ENCODE measurements at regions not wholly inside any gene's neighbourhood (a gene's known extent, or its start where the extent isn't known, plus 50 kb on each side); places are given as distances from the start of the nearest gene placed in this dataset.

GRCh38 chr10:81472927-81473470 is 402.0 kb upstream of the NRG3 start:
- no peak for TF ChIP-seq POLR2A (IDR thresholded peaks at IDR 0.05)
- TF ChIP-seq, protein P1, sequence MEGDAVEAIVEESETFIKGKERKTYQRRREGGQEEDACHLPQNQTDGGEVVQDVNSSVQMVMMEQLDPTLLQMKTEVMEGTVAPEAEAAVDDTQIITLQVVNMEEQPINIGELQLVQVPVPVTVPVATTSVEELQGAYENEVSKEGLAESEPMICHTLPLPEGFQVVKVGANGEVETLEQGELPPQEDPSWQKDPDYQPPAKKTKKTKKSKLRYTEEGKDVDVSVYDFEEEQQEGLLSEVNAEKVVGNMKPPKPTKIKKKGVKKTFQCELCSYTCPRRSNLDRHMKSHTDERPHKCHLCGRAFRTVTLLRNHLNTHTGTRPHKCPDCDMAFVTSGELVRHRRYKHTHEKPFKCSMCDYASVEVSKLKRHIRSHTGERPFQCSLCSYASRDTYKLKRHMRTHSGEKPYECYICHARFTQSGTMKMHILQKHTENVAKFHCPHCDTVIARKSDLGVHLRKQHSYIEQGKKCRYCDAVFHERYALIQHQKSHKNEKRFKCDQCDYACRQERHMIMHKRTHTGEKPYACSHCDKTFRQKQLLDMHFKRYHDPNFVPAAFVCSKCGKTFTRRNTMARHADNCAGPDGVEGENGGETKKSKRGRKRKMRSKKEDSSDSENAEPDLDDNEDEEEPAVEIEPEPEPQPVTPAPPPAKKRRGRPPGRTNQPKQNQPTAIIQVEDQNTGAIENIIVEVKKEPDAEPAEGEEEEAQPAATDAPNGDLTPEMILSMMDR (IDR thresholded peaks at IDR 0.05), result no peak

GRCh38 chr10:81473755-81474154 is 401.2 kb upstream of the NRG3 start:
- H3K27ac ChIP-seq, result no peak overlapping the region
- intact Hi-C loops (cut with DNase I; ENCODE audit: low total_unique reads), result no loop called here
- no peak overlapping the region for H3K4me3 ChIP-seq
- TF ChIP-seq, protein P1 (IDR thresholded peaks at IDR 0.05), result no peak
- TF ChIP-seq POLR2A (IDR thresholded peaks at IDR 0.05), result no peak
- no peaks in the 10 kb centered on the region for H3K27me3 ChIP-seq
- no peaks in the 10 kb centered on the region for H3K9me3 ChIP-seq
- H3K36me3 ChIP-seq, result no peaks in the 10 kb centered on the region
- DNase-seq, result no peak
- no peaks in the 10 kb centered on the region for H3K4me1 ChIP-seq

More at GRCh38 chr10:81472927-81473470, 402.0 kb upstream of the NRG3 start:
- Histone ChIP-seq H3K27ac (no peak overlapping the region), H3K9me3 (no peaks in the 10 kb centered on the region), H3K4me1 (no peaks in the 10 kb centered on the region), H3K4me3 (no peak overlapping the region), H3K36me3 (no peaks in the 10 kb centered on the region), H3K27me3 (no peaks in the 10 kb centered on the region)
- intact Hi-C loops (cut with DNase I; ENCODE audit: low total_unique reads), result no loop called here
- DNase-seq, result no peak

DNA sequence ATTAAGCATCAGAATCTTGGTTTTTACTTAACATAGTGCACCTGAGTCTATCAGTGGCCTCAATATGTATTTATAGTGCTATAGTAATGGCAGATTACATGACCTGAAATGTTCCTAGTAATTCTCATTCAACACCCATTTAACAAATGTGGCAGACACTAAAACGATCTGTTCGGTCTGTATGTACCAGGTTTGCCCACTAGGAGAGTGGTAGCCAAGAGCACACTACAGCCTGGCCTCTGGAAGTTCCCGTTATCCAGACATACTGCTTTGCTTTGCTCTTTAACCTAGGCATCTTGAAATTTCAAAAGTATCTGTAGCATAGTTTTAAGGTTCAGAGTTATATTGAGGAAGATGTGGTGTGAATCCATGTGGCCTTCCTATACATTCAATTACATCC is 395.7 kb upstream of the NRG3 start:
- H3K27me3 ChIP-seq, result no peaks in the 10 kb centered on the region
- H3K9me3 ChIP-seq, result no peaks in the 10 kb centered on the region
- no peaks in the 10 kb centered on the region for H3K4me1 ChIP-seq
- TF ChIP-seq, protein P1 (IDR thresholded peaks at IDR 0.05), result no peak
- no peak for TF ChIP-seq POLR2A (IDR thresholded peaks at IDR 0.05)
- intact Hi-C loops (cut with DNase I; ENCODE audit: low total_unique reads), result no loop called here
- H3K4me3 ChIP-seq, result no peak overlapping the region
- no peak overlapping the region for H3K27ac ChIP-seq
- no peaks in the 10 kb centered on the region for H3K36me3 ChIP-seq
- DNase-seq, result no peak

GRCh38 chr10:81496626-81497025 is 378.4 kb upstream of the NRG3 start:
- no peak overlapping the region for H3K4me3 ChIP-seq
- H3K36me3 ChIP-seq, result no peaks in the 10 kb centered on the region
- no peaks in the 10 kb centered on the region for H3K9me3 ChIP-seq
- H3K27me3 ChIP-seq, result no peaks in the 10 kb centered on the region
- TF ChIP-seq, protein P1 (IDR thresholded peaks at IDR 0.05), result no peak
- no peak for TF ChIP-seq POLR2A (IDR thresholded peaks at IDR 0.05)
- intact Hi-C loops (cut with DNase I; ENCODE audit: low total_unique reads), result no loop called here
- H3K4me1 ChIP-seq, result no peaks in the 10 kb centered on the region
- DNase-seq, result no peak
- H3K27ac ChIP-seq, result no peak overlapping the region

DNA sequence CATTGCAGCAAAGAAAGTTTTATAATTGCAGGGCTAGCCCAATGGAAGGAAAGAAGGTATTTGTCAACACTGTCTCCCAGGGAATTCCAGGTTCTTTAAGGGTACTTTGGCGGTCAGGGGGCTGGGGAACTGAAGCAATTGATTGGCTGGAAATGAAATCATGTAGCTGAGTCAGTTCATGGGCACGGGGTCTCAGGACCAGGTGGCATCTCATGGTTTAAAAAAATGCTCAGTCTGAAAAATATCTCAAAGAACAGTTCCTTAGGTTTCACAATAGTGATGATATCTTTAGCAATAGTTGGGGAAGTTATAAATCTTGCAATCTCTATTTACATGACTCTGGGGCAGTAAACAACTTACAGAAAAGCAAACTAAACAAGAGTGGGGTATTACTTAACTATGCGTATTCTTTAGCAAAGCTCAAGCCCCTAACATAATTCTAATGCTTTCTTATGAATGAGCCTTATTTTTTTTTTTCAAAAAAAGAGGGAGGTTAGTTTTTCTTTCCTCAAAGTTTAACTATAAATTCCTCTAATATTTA is 376.9 kb upstream of the NRG3 start:
- no peak for TF ChIP-seq POLR2A (IDR thresholded peaks at IDR 0.05)
- TF ChIP-seq, protein P1 (IDR thresholded peaks at IDR 0.05), result no peak
- no peak overlapping the region for H3K27ac ChIP-seq
- H3K36me3 ChIP-seq, result no peaks in the 10 kb centered on the region
- no peak for DNase-seq
- intact Hi-C loops (cut with DNase I; ENCODE audit: low total_unique reads), result no loop called here
- H3K4me3 ChIP-seq, result no peak overlapping the region
- H3K4me1 ChIP-seq, result no peaks in the 10 kb centered on the region
- no peaks in the 10 kb centered on the region for H3K27me3 ChIP-seq
- H3K9me3 ChIP-seq, result no peaks in the 10 kb centered on the region

Measured in uterus (tissue), 3 donors.